Fibroblast of mammary gland (primary cell): ENCODE measurements at regions not wholly inside any gene's neighbourhood (a gene's known extent, or its start where the extent isn't known, plus 50 kb on each side); places are given as distances from the start of the nearest gene placed in this dataset.
A peak's percentile ranks its signal among the peaks of the same experiment; 100 is the strongest.

ENCODE experiments used
- DNase-seq: peaks from one replicate; pipeline ENCODE4 v3.0.0-alpha.2; 2010; ENCODE audit warnings: low read depth
- H3K4me3 ChIP-seq: 2 replicates; pipeline ENCODE4 v1.5.1; 2011; ENCODE audit warnings: low read depth, mild to moderate bottlenecking, low read length, moderate library complexity; ENCODE audit not compliant: control insufficient read depth
- CTCF ChIP-seq: conservative IDR thresholded peaks from 2 replicates; pipeline ENCODE4 v1.5.1; 2011; ENCODE audit warnings: low read depth, low read length, inconsistent platforms; ENCODE audit not compliant: control insufficient read depth, insufficient read depth

- H3K4me3 ChIP-seq: no peak overlapping the region
- DNase-seq: no peak
- no peak for TF ChIP-seq CTCF
Observed at GRCh38 chr5:2857837-2858236, 106.4 kb upstream of the IRX2 start.

- H3K4me3 ChIP-seq: no peak overlapping the region
- no peak for DNase-seq
- TF ChIP-seq CTCF: no peak
Observed at GRCh38 chr5:2856206-2856605, 104.7 kb upstream of the IRX2 start.

GRCh38 chr5:2852446-2852845 lies 101.0 kb upstream of the IRX2 start:
- DNase-seq: no peak
- TF ChIP-seq CTCF: no peak
- H3K4me3 ChIP-seq: no peak overlapping the region

- no peak overlapping the region for H3K4me3 ChIP-seq
- no peak for TF ChIP-seq CTCF
- DNase-seq: no peak
Observed at GRCh38 chr5:2851895-2852294, 100.4 kb upstream of the IRX2 start.

GRCh38 chr5:2849429-2849828 lies 98.0 kb upstream of the IRX2 start:
- DNase-seq: no peak
- no peak for TF ChIP-seq CTCF
- no peak overlapping the region for H3K4me3 ChIP-seq

GRCh38 chr5:2848619-2849018 lies 97.1 kb upstream of the IRX2 start:
- no peak overlapping the region for H3K4me3 ChIP-seq
- peak; percentile 7 for DNase-seq
- TF ChIP-seq CTCF: peak; percentile 14

GRCh38 chr5:2847608-2848007 lies 96.1 kb upstream of the IRX2 start:
- no peak for TF ChIP-seq CTCF
- no peak overlapping the region for H3K4me3 ChIP-seq
- no peak for DNase-seq
